ENCODE measurements at regions not wholly inside any gene's neighbourhood (a gene's known extent, or its start where the extent isn't known, plus 50 kb on each side); places are given as distances from the start of the nearest gene placed in this dataset.

DNA sequence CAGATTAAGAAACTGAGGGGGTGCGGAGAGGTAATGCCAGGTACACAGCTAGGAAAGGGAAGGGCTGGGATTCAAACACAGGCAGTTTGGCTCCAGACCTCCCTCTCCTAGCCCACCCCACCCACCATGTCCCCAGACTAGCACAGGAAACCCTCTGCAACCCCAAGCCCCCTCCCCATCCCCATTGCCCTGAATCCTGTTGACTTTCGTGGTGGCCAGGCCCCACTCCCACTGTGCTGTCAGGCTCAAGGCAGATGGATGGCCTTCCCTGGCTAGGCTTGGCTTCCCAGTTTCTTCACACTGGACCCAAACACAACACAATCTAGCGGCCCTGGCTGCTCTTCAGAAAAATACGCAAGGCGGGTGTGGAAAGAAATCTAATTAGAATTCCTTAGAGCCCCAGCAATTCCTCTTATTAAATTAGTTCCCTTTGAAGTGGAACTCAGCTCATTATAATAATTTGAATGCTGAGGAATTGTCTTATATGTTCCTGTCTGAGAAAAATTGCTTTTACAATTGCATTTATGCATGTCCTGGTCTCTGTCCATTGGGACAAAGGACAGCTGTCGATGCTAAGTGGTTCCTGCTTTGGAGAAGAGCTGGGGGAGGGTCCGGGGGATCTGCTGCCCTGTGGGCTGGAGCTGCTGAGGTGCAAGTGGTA lies 97.4 kb downstream of the SYF2 start:
- TF ChIP-seq, protein P1, sequence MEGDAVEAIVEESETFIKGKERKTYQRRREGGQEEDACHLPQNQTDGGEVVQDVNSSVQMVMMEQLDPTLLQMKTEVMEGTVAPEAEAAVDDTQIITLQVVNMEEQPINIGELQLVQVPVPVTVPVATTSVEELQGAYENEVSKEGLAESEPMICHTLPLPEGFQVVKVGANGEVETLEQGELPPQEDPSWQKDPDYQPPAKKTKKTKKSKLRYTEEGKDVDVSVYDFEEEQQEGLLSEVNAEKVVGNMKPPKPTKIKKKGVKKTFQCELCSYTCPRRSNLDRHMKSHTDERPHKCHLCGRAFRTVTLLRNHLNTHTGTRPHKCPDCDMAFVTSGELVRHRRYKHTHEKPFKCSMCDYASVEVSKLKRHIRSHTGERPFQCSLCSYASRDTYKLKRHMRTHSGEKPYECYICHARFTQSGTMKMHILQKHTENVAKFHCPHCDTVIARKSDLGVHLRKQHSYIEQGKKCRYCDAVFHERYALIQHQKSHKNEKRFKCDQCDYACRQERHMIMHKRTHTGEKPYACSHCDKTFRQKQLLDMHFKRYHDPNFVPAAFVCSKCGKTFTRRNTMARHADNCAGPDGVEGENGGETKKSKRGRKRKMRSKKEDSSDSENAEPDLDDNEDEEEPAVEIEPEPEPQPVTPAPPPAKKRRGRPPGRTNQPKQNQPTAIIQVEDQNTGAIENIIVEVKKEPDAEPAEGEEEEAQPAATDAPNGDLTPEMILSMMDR (IDR thresholded peaks at IDR 0.05): no peak
- no peak for TF ChIP-seq POLR2A (IDR thresholded peaks at IDR 0.05)
- no peak overlapping the region for H3K27ac ChIP-seq
- H3K9me3 ChIP-seq: no peaks in the 10 kb centered on the region
- WGBS, 2 donors: 62 to 65% methylated on average over 7 of the region's 7 CpGs
- no peaks in the 10 kb centered on the region for H3K36me3 ChIP-seq
- no peaks in the 10 kb centered on the region for H3K4me1 ChIP-seq
- H3K4me3 ChIP-seq (replicated peaks in 1 of 3): no peak overlapping the region
- no peak for DNase-seq
- intact Hi-C loops (cut with DNase I): no loop called here
- no peaks in the 10 kb centered on the region for H3K27me3 ChIP-seq

DNA sequence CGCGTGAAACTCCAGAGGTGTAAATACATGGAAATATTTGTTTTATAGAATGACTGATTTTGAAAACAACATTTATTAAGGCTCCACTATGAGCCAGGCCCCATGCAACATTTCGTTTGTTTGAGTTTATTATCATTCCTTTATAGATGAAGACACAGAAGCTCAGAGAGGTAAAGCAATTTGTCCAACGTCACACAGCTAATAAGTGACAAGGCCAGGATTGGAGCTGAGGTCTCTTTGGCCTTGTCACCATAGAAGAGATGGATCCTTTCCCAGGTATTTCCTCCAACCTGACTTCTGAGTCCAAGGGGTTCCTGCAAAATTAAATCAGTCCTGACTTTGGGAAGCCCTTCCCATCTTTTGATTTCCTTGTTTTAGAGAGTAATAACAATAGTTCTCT lies 98.0 kb downstream of the SYF2 start:
- no peaks in the 10 kb centered on the region for H3K4me1 ChIP-seq
- 91 to 92% methylated on average over 4 of the region's 4 CpGs for WGBS, 2 donors
- H3K27ac ChIP-seq: no peak overlapping the region
- no peaks in the 10 kb centered on the region for H3K27me3 ChIP-seq
- no peak for DNase-seq
- H3K9me3 ChIP-seq: no peaks in the 10 kb centered on the region
- no peak overlapping the region for H3K4me3 ChIP-seq (replicated peaks in 1 of 3)
- H3K36me3 ChIP-seq: no peaks in the 10 kb centered on the region
- intact Hi-C loops (cut with DNase I): no loop called here
- no peak for TF ChIP-seq POLR2A (IDR thresholded peaks at IDR 0.05)
- TF ChIP-seq, protein P1 (IDR thresholded peaks at IDR 0.05): no peak

DNA sequence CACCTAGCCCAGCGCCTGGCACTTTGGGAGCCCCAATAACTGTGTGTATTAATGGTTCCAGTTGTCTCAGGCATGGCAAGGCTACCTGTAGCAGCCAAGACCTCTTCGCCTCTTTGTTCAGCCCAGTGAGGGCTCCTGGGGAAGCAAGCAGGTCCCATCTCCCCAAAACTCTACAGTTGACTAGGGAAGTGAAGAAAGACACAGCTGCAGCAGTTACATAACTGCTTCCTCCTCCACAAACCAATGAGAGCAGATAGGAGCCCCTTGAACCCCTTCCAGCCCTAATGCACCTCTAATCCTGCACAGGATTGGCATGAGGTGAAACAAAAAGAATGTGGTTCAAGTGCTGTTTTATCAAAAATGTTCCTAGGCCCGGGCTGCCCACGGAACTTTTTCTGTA lies 100.5 kb downstream of the SYF2 start:
- intact Hi-C loops (cut with DNase I): no loop called here

DNA sequence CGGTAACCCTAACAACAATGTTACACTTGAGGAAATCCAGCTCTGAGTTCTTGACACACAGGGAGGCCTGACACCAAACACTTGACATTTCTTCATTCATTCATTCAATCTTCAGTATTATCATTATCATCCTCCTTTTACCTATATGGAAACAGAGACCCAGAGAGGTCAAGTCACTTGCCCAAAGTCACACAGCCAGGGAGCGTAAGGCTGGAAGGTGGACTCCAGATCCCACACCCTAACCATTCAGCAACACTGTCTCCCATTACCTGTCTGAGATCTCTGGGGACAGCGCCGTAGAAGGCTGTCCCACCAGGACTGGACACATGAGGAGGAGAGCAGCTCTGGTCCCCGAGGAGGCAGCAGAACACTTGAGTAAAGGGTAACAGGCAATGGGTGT lies 101.4 kb downstream of the SYF2 start:
- no peak for DNase-seq
- Histone ChIP-seq H3K9me3 (no peaks in the 10 kb centered on the region), H3K4me1 (no peaks in the 10 kb centered on the region), H3K27ac (no peak overlapping the region), H3K27me3 (no peaks in the 10 kb centered on the region), H3K36me3 (no peaks in the 10 kb centered on the region), H3K4me3 (replicated peaks in 1 of 3) (no peak overlapping the region)
- 77 to 89% methylated on average over 5 of the region's 5 CpGs for WGBS, 2 donors
- intact Hi-C loops (cut with DNase I): no loop called here
- TF ChIP-seq POLR2A (IDR thresholded peaks at IDR 0.05): no peak
- TF ChIP-seq, protein P1 (IDR thresholded peaks at IDR 0.05): no peak

More for the DNA sequence above, 100.5 kb downstream of the SYF2 start:
- Histone ChIP-seq H3K27ac (no peak overlapping the region), H3K4me1 (no peaks in the 10 kb centered on the region), H3K9me3 (no peaks in the 10 kb centered on the region), H3K4me3 (replicated peaks in 1 of 3) (no peak overlapping the region), H3K27me3 (no peaks in the 10 kb centered on the region), H3K36me3 (no peaks in the 10 kb centered on the region)
- WGBS, 2 donors: 66 to 75% methylated on average over 3 to 4 of the region's 4 CpGs
- no peak for DNase-seq
- TF ChIP-seq, protein P1 (IDR thresholded peaks at IDR 0.05): no peak
- TF ChIP-seq POLR2A (IDR thresholded peaks at IDR 0.05): no peak

DNA sequence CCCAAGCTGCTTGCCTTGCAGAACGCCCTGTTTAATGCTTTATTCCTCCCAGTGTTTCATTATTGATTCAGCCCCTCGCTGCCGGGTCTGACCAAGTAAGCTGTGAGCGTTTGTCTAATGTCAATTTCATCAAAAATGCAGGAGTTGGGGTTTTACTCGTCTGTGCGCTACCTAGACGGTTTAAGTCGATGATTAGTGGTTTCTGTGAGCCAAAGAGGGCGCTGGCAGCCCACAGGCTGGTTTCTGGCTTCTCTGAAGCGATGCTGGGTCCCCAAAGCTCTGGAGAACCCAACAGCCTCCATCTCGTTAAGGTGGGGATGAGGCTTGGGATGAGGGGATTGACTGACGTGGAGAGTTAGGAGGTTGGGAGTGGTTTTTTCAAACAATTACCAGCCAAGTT lies 102.9 kb downstream of the SYF2 start:
- intact Hi-C loops (cut with DNase I): no loop called here
- Histone ChIP-seq H3K9me3 (no peaks in the 10 kb centered on the region), H3K36me3 (no peaks in the 10 kb centered on the region), H3K4me3 (replicated peaks in 1 of 3) (no peak overlapping the region), H3K27me3 (no peaks in the 10 kb centered on the region), H3K27ac (no peak overlapping the region), H3K4me1 (no peaks in the 10 kb centered on the region)
- WGBS, 2 donors: 89% methylated on average over 12 of the region's 12 CpGs
- TF ChIP-seq, protein P1 (IDR thresholded peaks at IDR 0.05): no peak
- no peak for DNase-seq

Measured in thyroid gland (tissue), 4 donors.